ENCODE measurements at regions not wholly inside any gene's neighbourhood (a gene's known extent, or its start where the extent isn't known, plus 50 kb on each side); places are given as distances from the start of the nearest gene placed in this dataset.
"Not testable (repeated sequence)": the region's sequence is repeated elsewhere in the genome, so short reads cannot be mapped to it uniquely, and the experiment has no call there.

GRCh38 chr14:65174783-65175182, 72.5 kb upstream of the MAX start:
- no peaks in the 10 kb centered on the region for H3K36me3 ChIP-seq
- TF ChIP-seq POLR2A (IDR thresholded peaks at IDR 0.05; ENCODE audit: low read depth) (no peak), EP300 (IDR thresholded peaks at IDR 0.05) (no peak), POLR2AphosphoS5 (IDR thresholded peaks at IDR 0.05) (no peak)
- H3K4me1 ChIP-seq: peaks cover 0 to 16% (median 10%) of the 10 kb centered on the region in 4 donors
- DNase-seq (ENCODE audit: extremely low spot score): no peak
- no peak overlapping the region for H3K27ac ChIP-seq (replicated peaks in 1 of 4)
- WGBS: 89% methylated on average over 3 of the region's 3 CpGs
- H3K27me3 ChIP-seq: peaks cover 0 to 25% (median 3%) of the 10 kb centered on the region in 4 donors
- H3K9me3 ChIP-seq: no peaks in the 10 kb centered on the region
- H3K4me3 ChIP-seq: no peak overlapping the region
- intact Hi-C loops (cut with DNase I): no loop called here

GRCh38 chr14:65177551-65177950, 75.2 kb upstream of the MAX start:
- H3K27ac ChIP-seq (replicated peaks in 1 of 4): no peak overlapping the region
- H3K27me3 ChIP-seq: peaks cover 0 to 6% (median 0%) of the 10 kb centered on the region in 4 donors
- 73% methylated on average over 4 of the region's 4 CpGs for WGBS
- peaks cover 0 to 14% (median 8%) of the 10 kb centered on the region in 4 donors for H3K9me3 ChIP-seq
- no peak overlapping the region for H3K4me3 ChIP-seq
- no peak for TF ChIP-seq EP300 (IDR thresholded peaks at IDR 0.05)
- TF ChIP-seq POLR2AphosphoS5 (IDR thresholded peaks at IDR 0.05): no peak
- no peak for TF ChIP-seq POLR2A (IDR thresholded peaks at IDR 0.05; ENCODE audit: low read depth)
- TF ChIP-seq CTCF (IDR thresholded peaks at IDR 0.05): no peak
- DNase-seq (ENCODE audit: extremely low spot score): no peak
- peaks cover 0 to 5% (median 4%) of the 10 kb centered on the region in 4 donors for H3K4me1 ChIP-seq
- intact Hi-C loops (cut with DNase I): no loop called here
- H3K36me3 ChIP-seq: no peaks in the 10 kb centered on the region

GRCh38 chr14:65179231-65179630, 76.9 kb upstream of the MAX start:
- H3K27ac ChIP-seq (replicated peaks in 1 of 4); H3K27me3 ChIP-seq; DNase-seq (ENCODE audit: extremely low spot score); H3K4me1 ChIP-seq; intact Hi-C loops (cut with DNase I); H3K4me3 ChIP-seq; H3K36me3 ChIP-seq: not testable (repeated sequence)
- peaks cover 0 to 16% (median 9%) of the 10 kb centered on the region in 4 donors for H3K9me3 ChIP-seq
- WGBS: 88% methylated on average over 4 of the region's 4 CpGs

GRCh38 chr14:65179918-65180724, 77.8 kb upstream of the MAX start:
- H3K4me1 ChIP-seq: peaks cover 0 to 4% (median 2%) of the 10 kb centered on the region in 4 donors
- H3K27ac ChIP-seq (replicated peaks in 1 of 4): no peak overlapping the region
- DNase-seq (ENCODE audit: extremely low spot score): no peak
- H3K27me3 ChIP-seq: peaks cover 0 to 10% (median 0%) of the 10 kb centered on the region in 4 donors
- H3K9me3 ChIP-seq: peaks cover 0 to 16% (median 9%) of the 10 kb centered on the region in 4 donors
- TF ChIP-seq CTCF (IDR thresholded peaks at IDR 0.05): no peak
- TF ChIP-seq POLR2AphosphoS5 (IDR thresholded peaks at IDR 0.05): no peak
- TF ChIP-seq POLR2A (IDR thresholded peaks at IDR 0.05; ENCODE audit: low read depth): no peak
- TF ChIP-seq EP300 (IDR thresholded peaks at IDR 0.05): no peak
- 43% methylated on average over 8 of the region's 8 CpGs for WGBS
- no peak overlapping the region for H3K4me3 ChIP-seq
- no peaks in the 10 kb centered on the region for H3K36me3 ChIP-seq
- intact Hi-C loops (cut with DNase I): no loop called here

- Histone ChIP-seq H3K4me1 (peaks cover 0 to 4% (median 2%) of the 10 kb centered on the region in 4 donors), H3K36me3 (no peaks in the 10 kb centered on the region), H3K4me3 (no peak overlapping the region), H3K9me3 (peaks cover 0 to 16% (median 9%) of the 10 kb centered on the region in 4 donors), H3K27ac (replicated peaks in 1 of 4) (no peak overlapping the region), H3K27me3 (peaks cover 0 to 12% (median 0%) of the 10 kb centered on the region in 4 donors)
- TF ChIP-seq EP300 (IDR thresholded peaks at IDR 0.05) (no peak), CTCF (IDR thresholded peaks at IDR 0.05) (no peak), POLR2AphosphoS5 (IDR thresholded peaks at IDR 0.05) (no peak), POLR2A (IDR thresholded peaks at IDR 0.05; ENCODE audit: low read depth) (no peak)
- 80% methylated on average over 1 of the region's 1 CpG for WGBS
- intact Hi-C loops (cut with DNase I): no loop called here
- no peak for DNase-seq (ENCODE audit: extremely low spot score)
Measured at GRCh38 chr14:65180725-65181025, 78.4 kb upstream of the MAX start.

All from esophagus muscularis mucosa (tissue), 4 donors.